ENCODE measurements at regions not wholly inside any gene's neighbourhood (a gene's known extent, or its start where the extent isn't known, plus 50 kb on each side); places are given as distances from the start of the nearest gene placed in this dataset.

- no peak for DNase-seq
These were observed 1404.2 kb upstream of the CELF2 start for GRCh38 chr10:9613338-9614075.

- DNase-seq: no peak
These were observed 1402.5 kb upstream of the CELF2 start for GRCh38 chr10:9615189-9615588.

- DNase-seq: no peak
These were observed 1396.5 kb upstream of the CELF2 start for GRCh38 chr10:9621216-9621615.

GRCh38 chr10:9625304-9625703 is 1392.4 kb upstream of the CELF2 start:
- DNase-seq: no peak

- no peak for DNase-seq
These were observed 1383.2 kb upstream of the CELF2 start for GRCh38 chr10:9634466-9634865.

- DNase-seq: no peak
These were observed 1382.0 kb upstream of the CELF2 start for GRCh38 chr10:9635691-9636090.

GRCh38 chr10:9636216-9636615 is 1381.5 kb upstream of the CELF2 start:
- DNase-seq: no peak

- no peak for DNase-seq
These were observed 1373.9 kb upstream of the CELF2 start for GRCh38 chr10:9643782-9644181.

- no peak for DNase-seq
These were observed 1372.3 kb upstream of the CELF2 start for GRCh38 chr10:9645404-9645803.

- DNase-seq: no peak
These were observed 1371.6 kb upstream of the CELF2 start for GRCh38 chr10:9645928-9646600.

GRCh38 chr10:9654261-9654660 is 1363.4 kb upstream of the CELF2 start:
- DNase-seq: no peak

- no peak for DNase-seq
These were observed 1361.3 kb upstream of the CELF2 start for GRCh38 chr10:9656386-9656785.

GRCh38 chr10:9656996-9657395 is 1360.7 kb upstream of the CELF2 start:
- no peak for DNase-seq

- DNase-seq: no peak
These were observed 1360.1 kb upstream of the CELF2 start for GRCh38 chr10:9657530-9657929.

- DNase-seq: no peak
These were observed 1349.3 kb upstream of the CELF2 start for GRCh38 chr10:9668411-9668810.

- no peak for DNase-seq
These were observed 1346.8 kb upstream of the CELF2 start for GRCh38 chr10:9670911-9671310.

- no peak for DNase-seq
These were observed 1336.0 kb upstream of the CELF2 start for GRCh38 chr10:9681655-9682054.

- DNase-seq: no peak
These were observed 1334.9 kb upstream of the CELF2 start for GRCh38 chr10:9682802-9683201.

- no peak for DNase-seq
These were observed 1333.5 kb upstream of the CELF2 start for GRCh38 chr10:9684186-9684585.

- no peak for DNase-seq
These were observed 1332.1 kb upstream of the CELF2 start for GRCh38 chr10:9685596-9685995.

GRCh38 chr10:9688711-9689110 is 1329.0 kb upstream of the CELF2 start:
- no peak for DNase-seq

GRCh38 chr10:9707216-9707615 is 1310.5 kb upstream of the CELF2 start:
- no peak for DNase-seq

GRCh38 chr10:9709849-9710248 is 1307.8 kb upstream of the CELF2 start:
- no peak for DNase-seq

- no peak for DNase-seq
These were observed 1305.3 kb upstream of the CELF2 start for GRCh38 chr10:9712393-9712792.

GRCh38 chr10:9719246-9719645 is 1298.4 kb upstream of the CELF2 start:
- DNase-seq: no peak

All from activated gamma-delta T cell (primary cell).